IMR-90 (cell line): ENCODE measurements at regions not wholly inside any gene's neighbourhood (a gene's known extent, or its start where the extent isn't known, plus 50 kb on each side); places are given as distances from the start of the nearest gene placed in this dataset.

Source experiments
- ATAC-seq: fragments of 200-7000 bp; cut with Tn5 transposase; 2 replicates; pipeline ENCODE4 v1.9.1; 2020; ENCODE audit warnings: low read depth, mild to moderate bottlenecking, moderate library complexity
- BruUV-seq: library from RNA; stranded (reverse); fragments of 400-500 nt; replicated peaks from 2 replicates; lab custom pipeline; 2021; lab: Mats Ljungman, UMichigan
- CTCF ChIA-PET: fragments of 300-600 bp; formaldehyde crosslinking; extraction: SDS; loops from one replicate; lab custom pipeline; 2021; ENCODE audit warnings: antibody characterized with exemption; lab: Yijun Ruan, JAX
- POLR2A ChIA-PET: fragments of 300-600 bp; sonication (Branson Sonifier 250); formaldehyde crosslinking; loops from one replicate; lab custom pipeline; 2022; ENCODE audit warnings: antibody characterized with exemption; ENCODE audit not compliant: unreplicated experiment; lab: Charles Lee
- DNase-seq: peaks from one replicate; pipeline ENCODE4 v3.0.0; 2013
- H2AFZ ChIP-seq: replicated peaks from 2 replicates; pipeline ENCODE3; 2013; ENCODE audit warnings: low read length, mild to moderate bottlenecking; ENCODE audit not compliant: poor library complexity
- H2AK5ac ChIP-seq: 2 replicates; pipeline ENCODE4 v1.6.1; 2013; ENCODE audit warnings: low read depth, low read length, inconsistent platforms
- H2AK9ac ChIP-seq: replicated peaks from 2 replicates; pipeline ENCODE3; 2013; ENCODE audit warnings: mild to moderate bottlenecking, low read depth, low read length, moderate library complexity; ENCODE audit not compliant: poor library complexity
- H2BK120ac ChIP-seq: 2 replicates; pipeline ENCODE4 v1.6.1; 2013; ENCODE audit warnings: low read depth, low read length, inconsistent platforms
- H2BK15ac ChIP-seq: 3 replicates; pipeline ENCODE4 v1.6.1; 2013; ENCODE audit warnings: low read depth, low read length, inconsistent platforms
- H2BK20ac ChIP-seq: 2 replicates; pipeline ENCODE4 v1.6.1; 2013; ENCODE audit warnings: low read depth, mild to moderate bottlenecking, inconsistent platforms, low read length, moderate library complexity
- H2BK5ac ChIP-seq: 2 replicates; pipeline ENCODE4 v1.6.1; 2013; ENCODE audit warnings: mild to moderate bottlenecking, low read depth, low read length, inconsistent platforms; ENCODE audit not compliant: poor library complexity, severe bottlenecking
- H3K14ac ChIP-seq: replicated peaks from 2 replicates; pipeline ENCODE4 v1.6.1; 2013; ENCODE audit warnings: low read depth, low read length, inconsistent platforms
- H3K18ac ChIP-seq: 2 replicates; pipeline ENCODE4 v1.6.1; 2013; ENCODE audit warnings: low read depth, low read length, control low read depth
- H3K23ac ChIP-seq: 2 replicates; pipeline ENCODE4 v1.6.1; 2013; ENCODE audit warnings: low read depth, low read length, inconsistent platforms
- H3K27ac ChIP-seq: 2 replicates; pipeline ENCODE4 v1.5.1; 2013; ENCODE audit warnings: mild to moderate bottlenecking, control low read depth, low read length; ENCODE audit not compliant: insufficient read depth
- H3K27me3 ChIP-seq: 2 replicates; pipeline ENCODE4 v1.6.1; 2013; ENCODE audit warnings: low read length; ENCODE audit not compliant: control insufficient read depth, insufficient read depth
- H3K36me3 ChIP-seq: 2 replicates; pipeline ENCODE4 v1.6.1; 2013; ENCODE audit warnings: low read length, mixed read lengths; ENCODE audit not compliant: control insufficient read depth, insufficient read depth
- H3K4ac ChIP-seq: 2 replicates; pipeline ENCODE4 v1.6.1; 2013; ENCODE audit warnings: low read depth, low read length, inconsistent platforms
- H3K4me1 ChIP-seq: 2 replicates; pipeline ENCODE4 v1.6.1; 2013; ENCODE audit warnings: low read length, mixed read lengths; ENCODE audit not compliant: control insufficient read depth, insufficient read depth
- H3K4me2 ChIP-seq: 2 replicates; pipeline ENCODE4 v1.6.1; 2013; ENCODE audit warnings: low read depth, mild to moderate bottlenecking, control low read depth, low read length, moderate library complexity
- H3K4me3 ChIP-seq: 2 replicates; pipeline ENCODE4 v1.5.1; 2013; ENCODE audit warnings: low read depth, mild to moderate bottlenecking, control low read depth, low read length, moderate library complexity; ENCODE audit not compliant: insufficient read depth
- H3K56ac ChIP-seq: 2 replicates; pipeline ENCODE4 v1.6.1; 2013; ENCODE audit warnings: low read length, inconsistent platforms; ENCODE audit not compliant: insufficient read depth; ENCODE audit errors: extremely low read depth
- H3K79me1 ChIP-seq, 2 experiments: 2 replicates each; pipeline ENCODE4 v1.6.1; 2013; ENCODE audit warnings: low read length in 2 of 2, inconsistent platforms in 1 of 2, low read depth in 1 of 2
- H3K9ac ChIP-seq: 2 replicates; pipeline ENCODE4 v1.6.1; 2013; ENCODE audit warnings: low read depth, low read length, control low read depth
- H3K9me1 ChIP-seq: 2 replicates; pipeline ENCODE4 v1.6.1; 2013; ENCODE audit warnings: low read length, inconsistent platforms; ENCODE audit not compliant: insufficient read depth
- H3K9me3 ChIP-seq: 2 replicates; pipeline ENCODE4 v1.6.1; 2013; ENCODE audit warnings: low read length; ENCODE audit not compliant: control insufficient read depth, insufficient read depth
- H4K20me1 ChIP-seq: 2 replicates; pipeline ENCODE4 v1.6.1; 2013; ENCODE audit warnings: low read length, inconsistent platforms; ENCODE audit not compliant: insufficient read depth
- H4K5ac ChIP-seq: 2 replicates; pipeline ENCODE4 v1.6.1; 2013; ENCODE audit warnings: mild to moderate bottlenecking, low read depth, low read length, control low read depth
- H4K8ac ChIP-seq, 2 experiments: 2 replicates each; pipeline ENCODE4 v1.6.1; 2013; ENCODE audit warnings: low read depth in 2 of 2, low read length in 2 of 2, control low read depth in 1 of 2, inconsistent platforms in 1 of 2
- H4K91ac ChIP-seq: 2 replicates; pipeline ENCODE4 v1.6.1; 2013; ENCODE audit warnings: low read depth, low read length, inconsistent platforms; ENCODE audit not compliant: insufficient read depth
- CEBPB ChIP-seq: IDR thresholded peaks from 2 replicates; pipeline ENCODE4 v1.6.1; 2012; ENCODE audit warnings: low read depth, low read length, improper control_type of control experiment
- WGBS, 2 experiments: methylation state at CpG; one replicate each; pipeline versions ENCODE4 v1.1.5 to v1.1.7; 2013; ENCODE audit warnings: missing lambda C conversion rate in 2 of 2; ENCODE audit not compliant: insufficient read length in 1 of 2; ENCODE audit errors: extremely low coverage in 2 of 2; 5-methylcytosine and 5-hydroxymethylcytosine counted together
- dilution Hi-C: fragments of 300-500 bp; cut with HindIII; formaldehyde crosslinking; loops from one replicate; pipeline ENCODE4 v1.14.3; 2018; ENCODE audit warnings: low sequenced_read_pairs; ENCODE audit not compliant: unreplicated experiment
- in situ Hi-C: fragments of 300-500 bp; cut with MboI; formaldehyde crosslinking; loops from 3 replicates; pipeline ENCODE4 v1.14.3; 2019; ENCODE audit warnings: low sequenced_read_pairs, inconsistent platforms, mixed read lengths
- intact Hi-C: fragments of 100-400 bp; cut with micrococcal nuclease; formaldehyde crosslinking; loops from 2 replicates; pipeline ENCODE4 v1.10.0; 2022

DNA sequence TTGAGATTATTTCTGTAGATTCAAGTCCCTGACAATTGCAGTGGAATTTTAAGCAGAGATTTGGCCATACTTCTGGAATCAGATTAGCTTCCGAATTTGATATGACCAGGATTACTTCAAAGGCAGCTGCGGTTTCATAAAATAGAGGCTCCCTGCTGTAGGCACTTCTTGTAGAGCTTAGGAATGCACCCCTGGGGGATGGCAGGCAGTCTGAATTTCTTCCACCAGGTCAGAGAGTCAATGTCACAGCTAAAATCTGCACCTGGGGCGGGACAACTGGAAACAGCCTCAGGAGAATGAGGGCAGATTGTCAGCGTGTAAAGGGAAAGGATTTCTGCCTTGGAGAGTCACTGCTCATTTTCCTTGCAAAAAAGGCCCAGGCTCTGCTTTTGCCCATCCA, 182.6 kb downstream of the ARRDC4 start:
- dilution Hi-C loops = no loop called here
- Histone ChIP-seq H2AK9ac (no peak overlapping the region), H3K36me3 (no peaks in the 10 kb centered on the region), H3K23ac (no peak overlapping the region), H2AK5ac (no peak overlapping the region), H2BK20ac (no peak overlapping the region), H4K91ac (no peak overlapping the region), H3K79me1 (no peaks in the 10 kb centered on the region), H3K9ac (no peak overlapping the region), H3K56ac (no peak overlapping the region), H2BK5ac (no peak overlapping the region), H3K4me3 (no peak overlapping the region), H3K14ac (no peak overlapping the region), H3K9me1 (no peaks in the 10 kb centered on the region), H3K27ac (no peak overlapping the region), H2AFZ (no peak overlapping the region), H4K8ac (no peak overlapping the region), H2BK15ac (no peak overlapping the region), H3K4me2 (no peak overlapping the region), H3K4me1 (no peaks in the 10 kb centered on the region), H4K20me1 (no peaks in the 10 kb centered on the region), H3K27me3 (no peaks in the 10 kb centered on the region), H3K9me3 (peaks cover 29% of the 10 kb centered on the region), H4K5ac (no peak overlapping the region), H2BK120ac (no peak overlapping the region), H3K4ac (no peak overlapping the region), H3K18ac (no peak overlapping the region)
- in situ Hi-C loops = no loop called here
- no TSS peak for BruUV-seq
- POLR2A ChIA-PET = no interaction called here
- whole genome bisulfite sequencing, 2 experiments = 64% methylated on average over 3 of the region's 4 CpGs; no CpG with 5 or more reads in 1 of the 2 experiments
- DNase-seq (no peak), ATAC-seq (no peak)
- intact Hi-C loops = no loop called here
- CTCF ChIA-PET = no interaction called here
- TF ChIP-seq CEBPB = no peak
